HG02642 (cell line): ENCODE measurements at regions not wholly inside any gene's neighbourhood (a gene's known extent, or its start where the extent isn't known, plus 50 kb on each side); places are given as distances from the start of the nearest gene placed in this dataset.

Experiments used
- ATAC-seq: cut with Tn5 transposase; IDR thresholded peaks from one replicate; pipeline ENCODE4 v1.9.1; 2021; ENCODE audit warnings: mild to moderate bottlenecking; ENCODE audit not compliant: unreplicated experiment, poor library complexity

GRCh38 chr18:78126106-78126505, 853.5 kb upstream of the SALL3 start:
- ATAC-seq, result no peak

- ATAC-seq, result no peak
Observed at GRCh38 chr18:78126536-78126935, 853.1 kb upstream of the SALL3 start.

GRCh38 chr18:78127041-78127440, 852.6 kb upstream of the SALL3 start:
- no peak for ATAC-seq

DNA sequence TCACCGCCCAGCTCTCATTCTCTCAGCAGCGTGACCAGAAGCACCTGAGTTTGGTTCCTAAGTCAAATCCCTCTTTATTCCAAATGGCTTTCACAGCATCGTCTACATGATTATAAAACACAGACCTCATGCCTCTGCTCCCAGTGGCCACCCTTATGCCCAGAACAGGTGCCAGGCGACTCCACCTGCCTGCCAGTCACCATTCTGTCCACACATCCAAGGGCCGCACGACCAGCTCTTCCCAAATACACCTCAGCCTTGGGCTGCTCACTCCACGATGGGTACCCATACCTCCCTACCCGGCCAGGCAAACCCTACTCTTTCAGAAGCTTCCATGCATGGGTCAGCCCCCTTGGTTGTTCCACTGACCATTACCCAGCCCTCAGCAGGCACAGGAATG, 851.6 kb upstream of the SALL3 start:
- no peak for ATAC-seq

DNA sequence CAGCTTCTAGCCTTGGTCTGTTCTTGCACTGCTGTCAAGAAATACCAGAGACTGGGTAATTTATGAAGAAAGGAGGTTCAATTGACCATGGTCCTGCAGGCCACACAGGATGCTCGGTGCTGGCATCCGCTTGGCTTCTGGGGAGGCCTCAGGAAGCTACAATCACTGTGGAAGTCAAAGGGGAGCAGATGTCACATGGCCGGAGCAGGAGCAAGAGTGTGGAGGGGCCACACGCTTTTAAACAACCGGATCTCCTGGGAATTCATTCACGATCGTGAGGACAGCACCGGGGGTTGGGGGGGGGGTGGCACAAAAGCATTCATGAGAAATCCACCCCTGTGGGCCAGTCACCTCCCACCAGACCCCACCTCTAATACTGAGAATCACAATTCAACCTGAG, 850.4 kb upstream of the SALL3 start:
- ATAC-seq, result no peak

- ATAC-seq, result no peak
Observed at GRCh38 chr18:78130232-78131195, 849.1 kb upstream of the SALL3 start.

DNA sequence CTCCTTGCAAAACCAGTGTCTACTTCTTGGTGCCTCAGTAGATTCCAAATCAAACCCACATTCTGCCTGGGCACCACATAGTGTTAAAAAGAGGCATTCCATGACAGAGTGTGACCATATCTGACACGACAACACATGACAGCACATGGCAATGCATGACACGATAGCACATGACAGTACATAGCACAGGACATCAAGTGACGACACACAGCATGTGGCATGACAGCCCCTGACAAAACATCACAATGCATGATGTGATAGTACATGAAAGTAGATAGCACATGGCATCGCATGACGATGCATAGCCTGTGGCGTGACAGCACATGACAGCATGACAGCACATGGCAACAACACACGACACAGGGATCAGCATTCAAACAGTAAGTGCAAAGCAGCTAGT, 845.9 kb upstream of the SALL3 start:
- ATAC-seq, result no peak

- ATAC-seq, result no peak
Observed at GRCh38 chr18:78136986-78137385, 842.6 kb upstream of the SALL3 start.

DNA sequence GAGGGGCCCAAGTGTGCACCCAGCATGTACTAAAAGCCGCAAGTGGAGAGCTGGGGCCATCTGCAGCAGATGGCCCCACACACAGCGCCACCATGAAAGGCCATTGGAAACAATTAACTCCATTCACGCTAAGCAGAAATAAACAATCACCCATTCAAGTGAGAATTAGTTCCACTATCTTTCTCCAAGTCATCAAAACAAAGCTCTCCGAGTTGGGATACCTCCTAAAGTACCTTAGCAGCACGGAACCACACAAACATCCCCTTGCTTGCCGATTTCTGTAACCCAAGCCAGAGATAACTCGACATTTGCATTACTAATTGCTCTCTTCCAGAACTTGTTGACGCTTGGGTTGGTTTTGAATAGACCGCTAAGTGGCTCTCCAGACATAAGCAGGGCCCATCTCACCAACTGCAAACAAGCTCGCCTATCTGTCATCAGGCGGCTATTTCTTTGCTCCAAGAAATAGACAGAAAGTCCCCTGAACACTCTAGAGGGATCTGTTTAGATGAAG, 840.6 kb upstream of the SALL3 start:
- no peak for ATAC-seq

DNA sequence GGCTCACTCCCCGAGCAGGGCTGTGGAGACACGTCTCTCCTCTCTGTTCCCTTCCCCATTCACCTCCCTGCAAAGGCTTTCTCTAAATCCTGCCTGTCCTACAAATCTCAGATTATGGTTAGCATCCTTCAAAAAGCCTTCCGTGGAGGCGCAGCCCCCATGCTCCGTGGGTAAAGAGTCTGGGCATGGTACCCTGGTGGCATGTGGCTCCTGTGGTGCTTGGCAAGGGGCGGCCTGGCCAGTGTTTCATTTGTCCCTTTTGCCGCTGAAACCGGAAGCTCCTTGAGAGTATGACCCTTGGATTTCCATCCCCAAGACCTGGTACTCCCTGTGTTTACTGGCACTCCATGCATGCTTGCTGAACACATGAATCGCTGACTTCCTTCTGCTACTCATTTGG, 839.3 kb upstream of the SALL3 start:
- ATAC-seq, result no peak

- no peak for ATAC-seq
Observed at GRCh38 chr18:78144669-78145068, 834.9 kb upstream of the SALL3 start.

DNA sequence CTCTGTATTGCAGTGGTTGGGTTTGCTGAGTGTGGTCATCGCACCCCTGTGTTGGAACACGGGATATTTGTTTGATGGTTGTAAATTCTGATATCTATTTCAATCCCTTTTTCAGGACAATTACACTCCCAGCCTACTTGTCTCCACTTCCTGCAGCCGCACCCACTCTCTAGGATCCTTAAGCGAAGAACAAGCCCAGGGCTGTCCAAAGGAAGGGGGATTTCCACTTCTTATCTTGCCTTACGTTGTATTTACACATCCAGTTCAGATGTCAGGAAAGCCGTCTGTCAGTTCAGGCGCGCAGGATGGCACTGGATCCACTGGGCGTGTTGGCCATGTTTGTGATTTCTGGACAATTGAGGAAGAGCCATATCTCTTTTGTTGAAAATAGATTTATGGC, 834.5 kb upstream of the SALL3 start:
- ATAC-seq, result no peak

DNA sequence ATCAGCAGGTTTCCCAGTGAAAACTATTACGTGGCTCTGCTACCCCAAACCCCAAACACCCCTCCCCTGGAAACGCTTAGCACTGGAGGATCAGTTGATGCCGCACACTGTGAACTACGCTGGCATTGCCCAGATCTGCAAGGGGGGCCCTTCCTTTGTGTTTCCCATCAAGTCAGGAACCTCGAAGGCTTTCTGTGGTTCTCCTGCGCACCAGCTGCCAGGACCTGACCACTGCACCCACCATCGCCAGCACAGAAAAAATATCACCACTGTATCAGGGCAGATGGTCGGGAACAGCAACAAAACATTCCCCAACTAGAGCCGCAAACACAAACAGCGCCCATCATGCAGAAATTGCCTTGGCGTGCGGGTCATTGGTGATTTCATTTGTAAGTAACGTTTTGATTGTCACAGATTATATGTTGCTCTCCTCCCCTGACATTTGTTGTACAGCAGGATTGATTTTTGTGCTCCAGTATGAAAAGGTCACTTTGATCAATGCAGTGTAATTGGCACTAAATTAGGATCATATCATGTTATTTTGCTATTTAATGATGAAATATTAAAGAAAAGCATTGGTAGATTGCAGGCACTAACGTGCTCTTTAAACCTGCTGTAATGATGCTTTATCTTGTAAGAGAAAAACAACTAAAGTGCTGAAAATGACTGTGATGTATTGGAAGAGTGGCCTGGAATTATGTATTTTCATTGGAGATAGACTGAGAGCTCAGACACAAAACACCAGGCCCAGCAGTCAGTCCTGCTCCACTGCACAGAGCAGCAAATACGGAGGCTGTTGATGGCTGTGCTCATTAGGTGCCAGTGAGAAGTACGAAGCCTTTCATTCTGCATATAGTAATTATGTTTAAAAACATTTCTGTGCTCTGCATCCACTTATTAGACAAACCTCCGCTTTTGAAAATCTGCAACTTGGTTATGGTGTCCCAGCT, 833.2 kb upstream of the SALL3 start:
- no peak for ATAC-seq

- ATAC-seq, result no peak
Observed at GRCh38 chr18:78150590-78150989, 829.0 kb upstream of the SALL3 start.

DNA sequence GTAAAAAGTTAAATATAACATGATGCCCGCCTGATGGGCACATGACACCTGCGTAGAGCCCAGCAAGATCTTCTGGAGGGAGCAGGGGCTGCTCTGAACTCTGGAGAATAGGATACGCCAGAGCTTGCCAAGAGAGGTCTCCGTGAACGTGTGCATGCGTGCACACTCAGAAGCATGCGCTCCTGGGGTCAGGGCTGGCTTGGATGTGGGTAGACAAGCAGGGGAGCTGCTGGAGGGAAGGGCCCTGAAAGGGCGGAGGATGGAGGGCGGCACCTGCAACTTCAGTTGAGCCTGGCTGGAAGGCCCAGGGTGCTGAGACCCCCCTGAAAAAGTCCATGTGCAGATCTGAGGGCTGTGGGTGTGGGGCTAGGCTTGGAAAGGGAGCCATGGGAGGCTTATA, 828.4 kb upstream of the SALL3 start:
- ATAC-seq, result no peak

GRCh38 chr18:78151948-78152725, 827.5 kb upstream of the SALL3 start:
- no peak for ATAC-seq

DNA sequence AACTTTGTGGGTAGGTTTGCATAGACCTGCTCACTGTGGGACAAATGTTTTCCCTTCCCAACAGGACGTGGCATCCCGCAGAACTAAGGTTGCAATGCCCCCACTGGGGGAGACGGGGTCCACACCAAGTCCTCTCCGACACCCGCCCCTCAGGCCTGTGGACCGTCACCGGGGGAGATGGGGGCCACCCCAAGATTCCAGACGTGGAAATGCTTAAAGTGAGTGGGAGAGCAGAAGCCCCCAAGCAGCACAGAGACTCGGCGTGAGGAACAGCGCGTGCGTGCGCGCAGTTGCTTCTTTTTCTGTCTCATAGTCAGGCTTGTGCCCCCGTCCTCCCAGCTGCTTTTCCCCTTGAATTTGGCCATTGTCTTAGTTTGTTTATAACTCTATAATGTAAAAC, 826.3 kb upstream of the SALL3 start:
- no peak for ATAC-seq

DNA sequence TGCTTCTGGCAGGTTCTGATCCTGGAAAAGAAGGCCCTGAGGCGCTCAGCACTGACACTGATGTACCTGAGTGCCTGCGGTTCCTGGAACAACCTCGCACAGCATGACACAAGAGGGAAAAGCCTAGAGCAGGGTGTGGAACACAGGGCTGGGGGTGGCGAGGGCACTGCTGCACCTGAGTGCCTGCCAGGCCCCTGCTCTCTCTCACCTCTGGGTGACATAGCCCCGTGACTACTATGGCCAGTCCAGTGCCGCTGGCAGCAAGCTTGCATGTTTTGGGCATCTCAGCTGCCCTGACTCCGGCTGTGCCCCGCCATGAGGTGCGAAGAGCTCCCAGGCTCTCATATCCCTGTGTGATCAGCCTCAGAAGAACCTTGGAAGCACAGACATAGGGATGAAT, 825.2 kb upstream of the SALL3 start:
- ATAC-seq, result no peak

DNA sequence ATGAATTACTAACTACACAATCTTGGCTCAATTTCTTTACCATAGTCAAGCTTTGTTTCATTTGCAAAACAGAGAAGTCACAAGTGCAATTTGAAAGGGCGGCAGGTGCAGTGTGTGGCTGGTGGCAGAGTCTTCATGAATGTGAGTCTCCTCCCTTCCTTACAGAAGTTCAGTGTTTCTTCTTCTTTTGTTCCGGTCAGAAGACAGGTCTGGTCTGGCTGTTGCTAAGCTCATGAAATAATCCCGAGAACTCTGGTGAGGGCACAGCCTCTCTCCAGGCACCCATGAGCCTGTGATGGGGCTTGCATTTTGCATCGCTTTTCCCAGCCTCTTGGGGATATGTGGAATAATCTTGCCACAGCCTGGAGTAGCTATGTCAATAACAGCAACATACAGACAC, 824.8 kb upstream of the SALL3 start:
- no peak for ATAC-seq

DNA sequence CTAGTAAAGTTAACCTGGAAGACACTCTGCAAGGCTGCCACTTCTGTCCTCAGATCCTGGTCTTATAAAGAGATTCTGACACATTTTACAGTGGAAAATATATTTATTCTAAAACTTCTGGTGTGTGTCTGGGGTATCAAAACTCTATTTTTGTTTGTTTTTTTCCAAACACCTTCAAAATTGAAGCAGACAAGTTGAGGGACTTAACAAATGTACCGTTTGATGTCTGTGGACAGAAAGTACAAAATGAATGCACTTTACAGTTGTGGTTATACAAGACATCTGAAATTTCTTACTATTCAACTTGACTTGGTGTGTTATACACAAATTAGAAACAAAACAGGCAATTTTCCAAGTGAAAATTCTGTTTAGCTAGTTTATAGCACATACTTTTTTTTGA, 823.2 kb upstream of the SALL3 start:
- no peak for ATAC-seq
